Superior temporal gyrus (tissue), 1 donor: ENCODE measurements at regions not wholly inside any gene's neighbourhood (a gene's known extent, or its start where the extent isn't known, plus 50 kb on each side); places are given as distances from the start of the nearest gene placed in this dataset.

ENCODE experiments used
- DNase-seq: peaks from one replicate; pipeline ENCODE4 v3.0.0-alpha.2; 2016; ENCODE audit errors: extremely low spot score

DNA sequence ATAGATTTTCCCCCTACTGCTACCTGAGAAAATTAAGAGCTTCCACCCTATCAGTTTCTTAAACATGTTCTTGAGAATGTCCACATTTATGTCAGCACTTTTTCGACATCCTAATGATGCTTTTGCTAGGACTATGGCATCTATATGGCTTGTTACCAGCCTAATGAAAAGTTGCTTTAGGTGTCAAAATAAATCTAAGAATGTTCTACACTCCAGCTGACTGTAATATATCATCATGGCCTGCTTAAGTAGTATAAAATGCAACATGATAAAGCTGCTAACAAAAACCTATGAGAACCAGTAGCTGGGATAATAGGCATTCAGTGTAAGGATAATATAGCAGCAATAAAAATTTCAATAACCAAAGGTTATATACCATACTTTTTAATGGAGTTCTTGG, 1983.5 kb upstream of the CELF4 start:
- DNase-seq, result no peak

DNA sequence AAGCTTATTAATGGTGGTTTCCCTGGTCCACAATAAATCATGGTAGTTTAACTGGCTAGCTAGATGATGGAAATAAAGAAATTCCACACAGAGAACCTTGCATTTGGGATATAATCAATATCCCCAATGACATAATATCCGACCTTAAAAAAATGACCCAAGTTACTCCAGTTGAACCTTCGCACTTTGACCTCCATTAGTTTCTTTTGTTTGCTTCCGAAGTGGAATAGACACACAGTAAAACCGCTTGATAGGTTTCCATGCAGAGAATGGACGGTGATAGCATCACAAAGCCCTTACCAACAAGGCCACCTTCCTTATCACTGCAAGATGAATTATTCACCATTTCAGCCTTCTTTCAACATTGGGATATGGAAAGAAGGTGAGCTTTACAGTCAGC, 1966.1 kb upstream of the CELF4 start:
- no peak for DNase-seq

DNA sequence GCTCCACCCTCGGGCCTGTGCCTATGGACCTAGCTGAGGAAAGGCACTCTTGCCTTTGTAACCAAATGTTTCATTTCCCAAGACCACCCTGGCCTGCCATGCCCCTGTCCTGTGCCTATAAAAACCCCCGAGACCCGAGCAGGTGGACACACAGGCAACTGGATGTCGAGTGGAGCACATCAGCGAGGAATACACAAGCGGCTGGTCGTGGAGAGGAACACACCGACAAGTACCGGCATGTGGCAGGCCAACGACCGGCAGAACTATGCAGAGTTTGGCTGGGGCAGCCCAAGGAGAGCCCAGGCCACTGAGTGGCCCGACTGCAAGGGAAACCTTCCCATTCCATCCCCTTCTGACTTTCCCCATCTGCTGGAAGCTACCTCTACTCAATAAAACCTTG, 1963.8 kb upstream of the CELF4 start:
- no peak for DNase-seq

DNA sequence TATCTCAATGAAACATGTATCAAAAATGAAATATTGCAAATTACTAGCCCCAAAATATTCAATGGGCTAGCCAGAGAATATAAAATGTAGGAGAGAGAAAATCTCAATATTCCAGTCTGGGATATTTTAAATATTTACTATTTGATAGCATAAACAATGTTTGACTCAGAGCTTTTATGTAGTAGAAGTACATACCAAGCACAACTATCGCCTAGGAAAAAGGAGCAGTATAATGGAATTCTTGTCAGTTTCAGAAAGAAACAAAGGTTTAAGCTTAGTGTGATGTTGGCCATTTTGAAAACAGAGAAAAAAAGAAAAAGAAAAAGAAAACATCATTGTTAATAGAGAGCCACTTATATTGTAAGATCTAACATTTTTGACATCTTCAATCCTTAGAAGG, 1961.9 kb upstream of the CELF4 start:
- no peak for DNase-seq

DNA sequence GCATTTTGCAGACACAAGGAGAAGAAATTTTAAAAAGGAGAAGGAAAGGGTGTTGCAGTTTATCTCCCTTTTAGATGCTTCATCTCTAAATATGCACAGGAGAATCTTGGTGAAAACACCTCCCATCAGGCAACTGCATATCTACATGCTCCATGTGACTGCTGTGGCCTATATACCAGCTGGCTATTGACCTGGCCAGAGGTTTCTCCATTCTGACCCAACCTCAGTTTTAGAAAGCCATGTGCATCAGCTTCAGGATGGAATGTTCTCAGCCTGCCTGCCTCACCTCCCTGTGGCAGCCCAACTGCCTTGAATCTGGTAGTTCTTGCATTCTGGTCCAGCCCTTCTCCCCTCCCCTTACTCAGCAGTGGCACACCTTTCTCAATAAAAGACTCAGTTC, 1958.8 kb upstream of the CELF4 start:
- no peak for DNase-seq

DNA sequence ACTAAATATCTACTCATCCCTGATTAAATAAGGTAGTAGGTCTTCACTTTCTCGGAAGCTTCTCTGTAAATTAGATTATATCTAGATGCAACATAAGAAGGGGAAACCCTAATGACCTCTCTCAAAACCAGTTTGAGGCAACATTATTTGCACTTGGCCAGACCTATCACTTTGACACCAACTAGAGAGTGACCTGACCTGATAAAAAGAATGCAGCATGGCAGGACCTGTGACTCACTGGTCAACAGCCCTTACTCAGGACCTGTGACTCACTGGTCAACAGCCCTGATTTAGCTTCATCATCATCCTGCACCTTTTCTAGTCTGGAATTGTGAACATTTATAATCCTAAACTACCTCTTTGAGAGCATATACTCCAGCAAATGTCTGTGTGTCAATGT, 1957.7 kb upstream of the CELF4 start:
- DNase-seq, result no peak

DNA sequence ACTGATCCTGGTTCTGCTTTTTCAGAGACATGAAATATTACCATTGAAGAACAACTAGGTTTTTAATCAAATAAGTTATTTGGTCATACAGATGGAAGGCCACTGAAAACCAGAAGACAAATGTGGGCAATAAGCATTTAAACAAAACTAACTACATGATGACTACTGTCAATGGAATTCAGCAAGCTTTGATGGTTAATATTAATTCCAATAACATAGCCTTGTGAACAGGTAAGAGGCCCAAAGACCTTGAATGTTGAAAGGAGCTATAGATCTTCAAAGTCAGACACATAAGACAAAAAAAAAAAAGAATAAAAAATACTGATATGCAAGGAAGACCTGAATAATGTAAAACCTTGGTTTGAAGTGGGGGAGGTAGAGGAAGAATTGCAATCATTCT, 1955.6 kb upstream of the CELF4 start:
- DNase-seq, result no peak

DNA sequence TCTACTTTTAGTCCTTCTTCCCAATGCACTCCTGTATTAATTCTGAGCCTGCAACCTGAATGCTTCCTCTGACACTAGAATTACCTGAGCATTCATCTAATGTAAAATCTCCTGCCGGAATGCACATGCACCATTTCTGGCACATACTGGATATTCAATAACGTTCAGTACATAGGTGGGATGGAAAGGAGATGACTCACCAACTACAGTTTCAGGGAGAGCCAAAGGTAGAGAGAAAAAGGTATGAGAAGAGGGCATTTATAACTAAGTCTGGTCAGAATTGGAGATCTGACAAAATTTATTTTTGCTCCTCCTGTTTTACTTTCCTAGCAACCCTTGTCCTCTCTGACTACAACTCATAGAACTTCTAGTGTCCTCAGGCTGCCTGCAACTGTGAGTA, 1954.1 kb upstream of the CELF4 start:
- no peak for DNase-seq

DNA sequence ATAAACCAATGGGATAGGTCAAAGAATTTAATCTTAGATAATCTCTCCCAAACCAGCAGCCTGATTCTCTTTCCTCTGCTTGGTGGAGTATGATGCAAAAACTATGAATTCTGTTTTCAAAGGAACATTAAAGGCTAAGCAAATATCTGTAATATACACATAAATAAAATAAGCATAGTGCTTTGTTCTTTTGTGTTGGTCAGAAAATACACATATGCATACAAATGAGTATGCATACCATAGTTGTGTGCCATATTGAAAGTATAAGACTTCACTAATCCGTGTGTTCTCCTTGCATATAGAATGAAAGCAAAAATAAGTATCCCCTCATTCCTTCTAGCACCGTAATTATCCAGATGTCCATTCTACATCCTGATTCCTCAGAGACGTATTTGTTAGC, 1949.7 kb upstream of the CELF4 start:
- DNase-seq, result no peak

DNA sequence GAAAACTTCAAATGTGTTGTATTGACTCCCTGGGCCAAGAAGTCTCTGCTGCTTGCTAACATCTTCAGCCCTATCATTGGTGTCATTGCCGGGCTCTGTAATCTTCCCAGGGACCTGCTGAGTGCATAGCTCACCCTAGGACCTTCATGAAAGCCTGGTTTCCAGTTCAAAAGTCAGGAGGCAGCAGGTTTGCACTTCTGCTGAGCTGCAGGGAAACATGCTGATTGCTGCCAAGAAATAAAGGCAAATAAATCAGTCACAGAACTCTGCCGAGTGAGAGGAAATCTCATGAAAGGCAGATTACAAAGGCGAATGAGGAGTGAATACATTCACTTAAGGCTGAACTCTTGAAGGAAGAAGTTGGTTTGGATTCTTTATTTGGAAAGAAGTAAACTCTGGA, 1947.6 kb upstream of the CELF4 start:
- no peak for DNase-seq

DNA sequence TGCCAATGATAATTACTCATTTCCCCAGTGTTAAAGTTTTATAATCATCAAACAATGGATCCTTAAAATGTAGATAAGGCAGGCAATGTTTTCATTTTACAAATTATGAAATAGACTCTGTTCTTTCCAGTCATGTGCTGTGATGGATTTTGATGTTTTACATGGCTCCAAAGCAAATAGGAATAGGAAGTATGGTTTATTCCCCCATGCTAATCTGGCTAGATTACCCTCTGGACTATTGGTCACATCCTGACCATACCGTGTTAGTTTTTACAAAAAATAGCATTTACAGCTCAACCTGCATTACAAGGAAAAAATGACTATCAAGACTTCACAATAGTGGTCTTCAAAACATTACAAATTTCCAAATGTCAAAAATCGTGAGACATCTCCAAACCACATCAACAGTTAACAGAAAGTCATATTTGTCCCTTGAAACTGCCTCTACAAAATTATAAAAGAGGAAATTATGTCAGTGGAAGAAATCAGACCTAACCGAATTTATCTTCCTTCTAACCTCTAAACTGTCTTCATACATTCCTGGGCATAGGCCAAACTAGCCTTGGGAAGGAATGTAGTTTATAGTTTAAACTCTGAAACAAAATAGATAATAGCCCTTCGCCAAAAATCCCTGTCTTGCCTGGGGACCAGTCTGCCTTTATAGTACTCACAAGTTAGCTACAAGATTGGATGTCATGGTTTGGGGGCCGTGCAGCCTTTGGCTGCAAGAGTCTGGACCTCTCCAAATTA, 1941.2 kb upstream of the CELF4 start:
- no peak for DNase-seq

DNA sequence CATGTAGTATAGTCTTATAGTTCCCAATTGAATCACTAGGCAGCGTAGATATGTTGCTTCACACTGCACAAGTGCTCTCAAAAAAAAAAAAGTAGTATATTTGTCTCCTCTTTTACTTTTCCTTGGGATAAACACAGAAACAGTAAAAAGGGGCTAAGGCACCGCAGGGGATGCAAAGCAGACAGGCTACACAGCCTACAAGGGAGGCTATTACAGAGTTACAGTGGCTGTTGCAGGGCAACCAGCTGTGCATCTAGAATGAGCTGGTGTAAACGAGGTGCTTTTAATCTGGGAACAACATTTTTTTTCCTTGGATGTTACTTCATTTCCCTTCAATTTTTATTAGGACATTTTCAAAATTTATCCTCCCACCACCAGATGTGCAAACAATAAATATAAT, 1934.7 kb upstream of the CELF4 start:
- no peak for DNase-seq

DNA sequence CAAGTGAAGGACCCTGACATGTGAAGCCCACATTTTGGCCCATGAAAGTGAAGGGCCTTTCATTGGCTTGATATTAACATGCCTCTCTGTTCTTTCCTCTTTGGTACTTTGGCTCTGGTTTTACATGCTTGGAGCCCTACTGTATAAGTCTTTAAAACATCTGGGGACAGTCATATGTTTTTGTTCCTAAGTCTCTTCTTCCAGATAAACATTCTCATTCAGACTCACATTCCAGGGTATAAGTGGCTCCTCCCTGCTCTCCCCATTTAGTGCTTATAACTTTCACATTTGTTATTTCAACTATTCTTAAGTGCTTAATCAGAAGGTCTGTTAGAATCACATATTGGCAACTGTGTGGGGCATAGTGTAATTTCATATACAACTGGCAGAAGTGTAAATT, 1932.2 kb upstream of the CELF4 start:
- no peak for DNase-seq

DNA sequence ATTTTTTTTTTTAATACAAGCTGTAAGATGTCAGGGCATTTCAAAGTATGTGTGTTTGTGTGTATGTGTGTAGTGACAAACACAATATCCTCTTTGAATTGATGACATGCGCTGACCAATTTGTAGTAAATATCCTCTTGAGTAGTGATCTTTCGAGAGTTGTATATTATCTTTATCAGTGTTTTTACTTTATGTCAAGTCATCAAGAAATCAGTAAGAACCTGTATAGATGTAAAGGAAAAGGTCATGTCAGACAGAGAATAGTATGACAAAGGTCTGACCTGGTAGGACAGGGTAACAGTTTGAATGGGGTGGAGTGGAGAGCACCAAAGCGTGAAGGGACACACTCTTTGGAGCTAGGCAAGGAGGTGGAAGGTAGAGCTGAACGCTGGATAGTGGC, 1931.4 kb upstream of the CELF4 start:
- DNase-seq, result no peak

DNA sequence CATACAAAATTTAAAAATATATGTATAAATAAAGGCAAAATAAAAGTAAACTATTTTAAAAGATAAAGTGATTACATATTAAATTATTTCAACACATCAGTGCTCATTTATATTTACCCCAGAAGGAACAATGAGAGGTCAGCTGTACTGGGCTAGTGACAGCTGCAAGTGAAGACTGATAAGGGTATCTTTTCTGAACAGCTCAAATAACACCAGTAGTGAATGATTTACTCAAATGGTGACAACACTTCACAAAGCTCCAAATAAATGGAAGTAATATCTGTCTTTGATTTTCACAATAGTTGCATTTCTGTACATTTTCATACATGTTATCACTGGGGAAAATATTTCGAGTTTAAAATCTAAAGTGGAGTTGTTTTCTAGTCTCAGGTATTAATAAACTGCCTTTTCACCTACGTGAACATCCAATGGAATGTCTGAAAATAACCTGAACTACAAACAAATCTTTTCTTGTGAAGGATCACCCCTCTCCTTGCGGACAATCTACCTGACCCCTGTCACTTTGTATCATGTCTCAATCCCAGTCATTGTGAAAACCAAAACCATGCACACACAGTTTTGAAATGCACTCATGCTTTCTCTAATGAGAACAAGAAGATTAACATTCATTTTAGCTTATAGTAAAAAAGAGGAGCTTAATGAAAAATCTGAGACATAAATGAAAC, 1928.8 kb upstream of the CELF4 start:
- no peak for DNase-seq

DNA sequence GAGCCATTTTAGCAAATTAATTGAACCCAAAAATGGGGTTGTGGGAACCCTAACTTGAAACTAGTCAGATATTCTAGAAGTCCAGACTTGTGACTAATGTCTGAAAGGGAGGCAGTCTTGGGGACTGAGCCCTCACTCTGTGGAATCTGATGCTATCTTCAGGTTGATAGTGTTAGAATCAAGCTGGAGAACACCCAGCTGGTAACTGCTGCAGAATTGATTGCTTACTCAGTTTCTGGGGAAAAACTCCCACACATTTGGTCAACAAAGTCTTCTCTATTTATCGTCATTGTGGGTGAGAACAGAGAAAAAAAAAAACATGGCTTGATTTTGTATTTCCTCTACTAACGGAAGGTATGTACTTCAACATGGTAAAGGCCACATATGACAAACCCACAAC, 1925.8 kb upstream of the CELF4 start:
- DNase-seq, result no peak

DNA sequence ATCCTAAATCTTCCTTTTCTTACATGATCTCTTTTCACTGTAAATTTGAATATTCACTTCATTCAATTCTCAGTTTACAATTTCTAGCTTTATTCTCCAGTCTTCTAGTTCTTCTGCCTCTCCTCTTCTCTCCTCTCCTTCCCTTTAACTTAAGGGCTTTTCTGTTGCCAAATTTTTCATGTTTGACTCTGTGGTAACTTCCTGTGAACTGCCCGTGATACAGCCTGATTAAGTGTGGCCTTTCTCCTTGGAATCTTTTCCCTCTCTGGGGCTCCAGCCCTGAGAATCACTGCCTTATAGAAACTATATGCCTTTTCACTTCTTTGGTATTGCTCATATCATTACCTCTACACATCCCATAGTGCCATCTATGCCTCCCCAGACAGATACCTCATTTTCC, 1923.8 kb upstream of the CELF4 start:
- no peak for DNase-seq

DNA sequence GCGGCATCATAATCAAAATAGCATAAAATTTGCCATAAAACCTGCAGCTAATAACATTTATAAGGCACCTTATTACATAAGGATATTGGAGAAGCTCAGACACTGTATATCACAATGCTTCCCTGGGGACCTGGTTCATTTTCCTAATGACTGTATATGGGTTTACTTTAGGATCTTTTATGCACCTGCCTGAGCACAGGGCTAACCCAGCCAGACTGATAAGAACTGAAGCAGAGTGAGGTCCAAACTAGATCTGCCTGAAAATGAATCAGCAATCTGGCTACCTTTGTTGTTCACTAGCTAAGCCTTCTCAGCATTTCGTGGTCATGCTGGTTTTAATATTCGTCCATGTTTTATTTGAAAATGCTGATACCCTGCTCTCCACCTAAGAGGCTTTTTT, 1922.3 kb upstream of the CELF4 start:
- DNase-seq, result no peak

DNA sequence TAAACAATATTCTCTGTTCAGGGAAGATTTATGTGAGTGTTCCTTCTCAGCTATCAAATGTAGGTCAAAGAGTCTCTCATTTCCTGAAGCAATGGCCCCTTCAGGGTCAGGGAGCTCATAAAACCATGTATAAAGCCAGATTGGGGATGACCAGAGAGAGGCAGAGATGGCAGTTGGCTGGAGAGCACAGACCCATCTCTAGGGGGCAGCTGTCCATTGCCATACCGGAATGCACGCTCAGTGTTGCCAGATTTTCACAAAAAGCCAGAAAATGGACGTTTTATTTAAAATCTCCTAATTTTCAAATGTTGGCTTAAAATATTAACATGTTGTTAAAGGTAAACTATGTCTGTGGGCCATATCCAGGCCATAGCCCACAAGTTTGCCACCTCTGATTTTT, 1920.7 kb upstream of the CELF4 start:
- no peak for DNase-seq

DNA sequence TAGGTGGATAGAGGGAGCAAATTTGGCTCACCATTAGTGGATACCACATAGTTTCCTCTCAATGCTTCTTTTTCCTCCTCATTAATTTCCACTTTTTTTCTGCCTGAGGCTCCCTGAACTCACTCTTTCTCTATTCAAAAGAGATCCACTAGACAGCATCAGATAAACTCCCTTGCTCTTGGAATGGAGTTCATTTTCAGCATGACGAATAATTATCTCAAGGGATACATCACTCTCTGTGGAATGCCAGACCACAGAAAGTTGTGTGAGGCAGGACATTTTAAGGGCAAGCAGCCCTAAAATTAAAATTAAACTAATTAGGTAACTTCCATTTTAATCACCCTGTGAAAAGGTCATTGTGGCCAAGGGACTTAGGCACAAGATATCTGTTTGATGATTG, 1920.1 kb upstream of the CELF4 start:
- no peak for DNase-seq

DNA sequence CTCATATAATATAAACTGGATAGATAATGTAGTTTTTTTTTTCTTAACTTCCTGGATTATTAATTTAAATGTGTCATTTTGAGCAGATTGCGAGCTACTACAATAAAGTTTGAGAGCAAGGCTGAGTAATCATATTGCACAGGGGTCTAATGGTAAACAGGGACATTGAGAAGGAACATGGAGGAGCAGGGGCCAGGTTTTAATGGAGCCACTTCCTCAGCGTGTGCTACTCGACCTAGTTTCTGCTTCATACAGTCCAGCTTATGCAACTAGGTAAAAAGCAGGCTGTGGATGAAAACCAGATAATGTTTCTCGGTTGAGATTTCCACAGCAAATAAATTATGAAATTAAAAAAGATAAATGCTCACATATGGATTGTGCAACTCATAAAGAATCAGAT, 1915.7 kb upstream of the CELF4 start:
- DNase-seq, result no peak

DNA sequence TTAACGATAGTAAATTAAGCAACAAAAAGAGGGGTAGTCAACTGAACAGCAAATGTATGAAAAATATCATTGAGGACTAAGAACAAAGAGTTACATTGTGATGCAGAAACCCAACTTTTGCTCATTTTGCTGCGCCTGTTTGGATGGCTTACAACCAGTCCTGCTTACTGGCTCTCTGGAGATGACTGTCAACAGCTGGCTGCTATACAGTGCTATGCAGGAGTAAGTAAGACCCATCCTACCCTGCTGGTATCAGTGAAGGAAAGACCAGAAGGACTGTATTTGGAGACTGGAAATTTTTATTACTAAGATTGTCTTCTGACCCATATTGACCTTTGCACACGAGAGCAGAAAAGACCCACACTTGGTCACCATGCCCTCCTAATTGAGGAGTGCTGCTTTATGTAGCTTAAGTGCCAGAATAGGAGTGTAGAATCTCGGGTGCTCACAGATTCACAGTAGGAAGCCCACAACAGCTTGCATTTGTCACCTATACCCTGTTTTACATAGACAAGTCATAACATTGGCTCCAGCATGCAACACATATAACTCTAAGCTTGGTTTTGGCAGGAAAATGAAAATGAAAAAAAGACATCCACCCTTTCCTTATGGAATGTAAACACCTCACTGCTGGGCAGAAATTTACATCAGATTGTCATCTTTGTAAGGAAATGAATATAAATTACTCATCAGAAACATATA, 1915.0 kb upstream of the CELF4 start:
- DNase-seq, result peak; percentile 24

DNA sequence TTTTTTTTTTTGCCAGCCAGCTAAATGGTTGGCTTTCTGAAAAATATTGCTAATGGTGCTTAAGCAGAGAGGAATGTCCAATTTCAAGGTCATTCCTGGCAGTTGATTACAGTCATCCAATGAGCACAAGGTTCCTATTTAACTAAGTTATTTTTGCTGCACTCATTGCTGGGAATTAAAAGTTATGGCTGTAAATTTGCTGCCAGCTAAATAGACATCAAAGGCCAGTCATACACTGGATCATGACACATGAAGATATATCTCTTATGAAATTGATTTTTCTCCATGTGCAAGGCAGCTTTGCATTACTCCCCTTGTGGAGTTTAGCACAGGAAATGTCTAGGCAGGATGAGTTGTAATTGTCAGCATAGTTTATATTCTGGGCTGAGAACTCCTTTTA, 1898.4 kb upstream of the CELF4 start:
- DNase-seq, result no peak
